ENCODE measurements at regions not wholly inside any gene's neighbourhood (a gene's known extent, or its start where the extent isn't known, plus 50 kb on each side); places are given as distances from the start of the nearest gene placed in this dataset.

- in situ Hi-C loops (cut with HindIII; ENCODE audit: low pct_unique_long_range_greater_than_20kb, low sequenced_read_pairs) = no loop called here
These were observed 59.6 kb downstream of the C3orf38 start for GRCh38 chr3:88209356-88209755.

GRCh38 chr3:88211096-88211890 is 61.5 kb downstream of the C3orf38 start:
- DNase-seq (ENCODE audit: low read depth, low spot score) = no peak
- in situ Hi-C loops (cut with HindIII; ENCODE audit: low pct_unique_long_range_greater_than_20kb, low sequenced_read_pairs) = no loop called here

More at GRCh38 chr3:88209356-88209755, 59.6 kb downstream of the C3orf38 start:
- DNase-seq (ENCODE audit: low read depth, low spot score) = no peak

- peak; percentile 82 for DNase-seq (ENCODE audit: low read depth, low spot score)
- in situ Hi-C loops (cut with HindIII; ENCODE audit: low pct_unique_long_range_greater_than_20kb, low sequenced_read_pairs) = no loop called here
These were observed 69.5 kb downstream of the C3orf38 start for GRCh38 chr3:88219138-88219792.

DNA sequence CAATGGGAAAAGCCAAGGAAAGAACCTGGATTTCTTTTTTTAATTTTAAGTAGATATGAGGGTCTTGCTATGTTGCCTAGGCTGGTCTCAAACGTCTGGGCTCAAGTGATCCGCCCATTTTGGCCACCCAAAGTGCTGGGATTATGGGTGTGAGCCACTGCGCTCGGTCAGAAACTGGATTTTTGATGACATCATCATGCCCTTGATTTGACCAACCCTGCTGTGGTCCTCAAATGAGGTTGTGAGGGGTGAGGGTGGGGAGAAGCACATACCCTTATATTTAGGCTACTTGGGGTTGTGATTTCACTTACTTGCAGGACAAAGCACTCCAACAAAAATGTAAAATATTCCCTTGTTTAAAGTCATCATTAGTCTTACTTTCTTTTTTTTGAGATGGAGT is 70.4 kb downstream of the C3orf38 start:
- DNase-seq (ENCODE audit: low read depth, low spot score) = no peak
- in situ Hi-C loops (cut with HindIII; ENCODE audit: low pct_unique_long_range_greater_than_20kb, low sequenced_read_pairs) = no loop called here

DNA sequence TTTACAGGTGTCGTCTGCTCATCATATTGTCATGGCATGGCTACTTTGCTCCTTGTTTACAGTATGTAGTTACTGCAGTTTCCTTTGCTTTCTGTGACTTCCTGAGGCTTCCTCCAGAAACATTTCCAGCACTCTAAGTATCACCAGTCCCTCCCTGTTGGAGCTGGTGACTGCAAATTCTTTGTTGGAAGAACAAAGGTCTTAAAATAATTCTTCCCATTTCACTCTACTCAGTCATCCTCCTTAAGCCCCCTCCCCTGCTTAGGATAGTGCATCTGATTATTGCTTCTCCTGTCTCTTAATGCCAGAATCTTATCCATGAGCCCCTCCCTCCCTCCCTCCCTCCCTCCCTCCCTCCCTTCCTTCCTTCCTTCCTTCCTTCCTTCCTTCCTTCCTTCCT is 72.0 kb downstream of the C3orf38 start:
- in situ Hi-C loops (cut with HindIII; ENCODE audit: low pct_unique_long_range_greater_than_20kb, low sequenced_read_pairs) = no loop called here

GRCh38 chr3:88222343-88222742 is 72.6 kb downstream of the C3orf38 start:
- no peak for DNase-seq (ENCODE audit: low read depth, low spot score)
- in situ Hi-C loops (cut with HindIII; ENCODE audit: low pct_unique_long_range_greater_than_20kb, low sequenced_read_pairs) = no loop called here

More for the DNA sequence above, 72.0 kb downstream of the C3orf38 start:
- DNase-seq (ENCODE audit: low read depth, low spot score) = no peak

GRCh38 chr3:88225326-88226008 is 75.7 kb downstream of the C3orf38 start:
- no peak for DNase-seq (ENCODE audit: low read depth, low spot score)
- in situ Hi-C loops (cut with HindIII; ENCODE audit: low pct_unique_long_range_greater_than_20kb, low sequenced_read_pairs) = no loop called here

GRCh38 chr3:88226910-88227309 is 77.2 kb downstream of the C3orf38 start:
- DNase-seq (ENCODE audit: low read depth, low spot score) = no peak
- in situ Hi-C loops (cut with HindIII; ENCODE audit: low pct_unique_long_range_greater_than_20kb, low sequenced_read_pairs) = no loop called here

- no peak for DNase-seq (ENCODE audit: low read depth, low spot score)
- in situ Hi-C loops (cut with HindIII; ENCODE audit: low pct_unique_long_range_greater_than_20kb, low sequenced_read_pairs) = no loop called here
These were observed 80.9 kb downstream of the C3orf38 start for GRCh38 chr3:88230638-88231037.

DNA sequence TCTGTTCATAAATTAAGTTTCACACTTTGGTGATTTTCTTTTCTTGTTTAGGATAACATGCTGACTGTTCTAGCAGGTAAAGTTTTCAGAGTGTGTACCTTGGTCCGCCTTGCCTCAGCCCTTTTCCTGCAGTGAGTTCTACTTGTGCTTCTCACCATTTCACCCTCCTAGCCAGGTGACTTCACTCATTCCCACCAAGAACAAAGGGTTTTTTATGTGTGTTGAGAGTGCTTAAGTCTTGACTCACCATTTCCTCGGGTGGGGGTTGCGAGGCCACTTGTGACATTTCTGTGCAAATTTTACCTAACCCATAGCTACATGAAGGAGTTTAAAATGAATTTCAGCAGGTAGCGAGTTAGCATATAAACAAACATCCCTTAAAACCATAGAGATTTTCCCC is 81.4 kb downstream of the C3orf38 start:
- in situ Hi-C loops (cut with HindIII; ENCODE audit: low pct_unique_long_range_greater_than_20kb, low sequenced_read_pairs) = no loop called here
- DNase-seq (ENCODE audit: low read depth, low spot score) = peak; percentile 31

DNA sequence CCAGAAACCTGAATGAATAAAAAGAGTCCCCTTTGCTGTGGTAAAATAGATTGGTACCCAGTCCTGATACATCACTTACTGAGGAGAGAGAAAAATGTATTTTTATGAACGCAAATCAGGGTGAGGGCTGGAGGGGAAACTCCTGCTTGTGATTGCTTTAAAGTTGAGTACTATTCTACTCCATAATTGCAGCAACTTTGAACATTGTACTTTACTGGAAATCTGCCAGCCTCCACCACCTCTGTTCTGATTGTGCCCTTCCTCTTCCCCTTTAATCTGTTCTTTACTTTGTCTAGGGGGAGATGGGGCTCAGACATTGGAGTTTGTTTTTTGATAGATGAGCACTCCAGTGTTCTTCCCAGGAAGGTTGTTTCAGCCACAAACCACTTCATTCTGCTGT is 81.9 kb downstream of the C3orf38 start:
- in situ Hi-C loops (cut with HindIII; ENCODE audit: low pct_unique_long_range_greater_than_20kb, low sequenced_read_pairs) = no loop called here
- DNase-seq (ENCODE audit: low read depth, low spot score) = no peak

GRCh38 chr3:88235102-88235501 is 85.3 kb downstream of the C3orf38 start:
- DNase-seq (ENCODE audit: low read depth, low spot score) = no peak
- in situ Hi-C loops (cut with HindIII; ENCODE audit: low pct_unique_long_range_greater_than_20kb, low sequenced_read_pairs) = no loop called here

DNA sequence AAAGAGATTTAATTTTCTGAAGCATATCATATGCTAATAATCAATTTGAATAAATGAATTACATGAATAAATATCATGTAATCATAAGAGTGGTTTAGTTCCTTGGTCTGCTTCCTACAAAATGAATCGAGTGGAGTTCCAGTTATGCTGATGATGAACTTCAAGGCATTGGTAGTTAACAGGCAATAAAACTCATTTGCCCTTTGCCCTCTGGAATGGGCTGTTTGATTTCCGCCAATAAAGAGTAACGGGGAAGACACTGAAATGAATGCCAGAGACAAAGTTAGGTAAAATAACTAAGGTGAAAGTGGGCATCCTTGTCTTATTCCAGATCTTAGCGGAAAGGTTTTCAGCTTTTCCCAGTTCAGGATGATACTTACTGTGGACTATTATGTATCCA is 90.1 kb downstream of the C3orf38 start:
- in situ Hi-C loops (cut with HindIII; ENCODE audit: low pct_unique_long_range_greater_than_20kb, low sequenced_read_pairs) = no loop called here
- no peak for DNase-seq (ENCODE audit: low read depth, low spot score)

- in situ Hi-C loops (cut with HindIII; ENCODE audit: low pct_unique_long_range_greater_than_20kb, low sequenced_read_pairs) = no loop called here
These were observed 98.9 kb downstream of the C3orf38 start for GRCh38 chr3:88248658-88249057.

GRCh38 chr3:88259045-88259444 is 109.3 kb downstream of the C3orf38 start:
- in situ Hi-C loops (cut with HindIII; ENCODE audit: low pct_unique_long_range_greater_than_20kb, low sequenced_read_pairs) = no loop called here
- DNase-seq (ENCODE audit: low read depth, low spot score) = no peak

More at GRCh38 chr3:88248658-88249057, 98.9 kb downstream of the C3orf38 start:
- no peak for DNase-seq (ENCODE audit: low read depth, low spot score)

DNA sequence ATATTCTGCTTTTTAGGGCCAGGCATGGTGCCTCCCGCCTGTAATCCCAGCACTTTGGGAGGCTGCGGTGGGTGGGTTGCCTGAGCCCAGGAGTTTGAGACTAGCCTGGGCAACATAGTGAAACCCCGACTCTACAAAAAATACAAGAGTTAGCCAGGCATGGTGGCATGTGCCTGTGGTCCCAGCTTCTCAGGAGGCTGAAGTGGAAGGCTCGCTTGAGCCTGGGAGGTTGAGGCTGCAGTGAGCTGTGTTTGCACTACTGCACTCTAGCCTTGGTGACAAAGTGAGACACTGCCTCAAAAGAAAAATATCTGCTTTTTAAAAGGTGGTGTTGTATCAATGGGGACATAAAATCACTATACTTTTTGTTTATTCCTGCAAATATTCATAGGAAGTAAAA is 112.8 kb downstream of the C3orf38 start:
- in situ Hi-C loops (cut with HindIII; ENCODE audit: low pct_unique_long_range_greater_than_20kb, low sequenced_read_pairs) = no loop called here
- no peak for DNase-seq (ENCODE audit: low read depth, low spot score)

- DNase-seq (ENCODE audit: low read depth, low spot score) = peak; percentile 17
- in situ Hi-C loops (cut with HindIII; ENCODE audit: low pct_unique_long_range_greater_than_20kb, low sequenced_read_pairs) = no loop called here
These were observed 113.8 kb downstream of the C3orf38 start for GRCh38 chr3:88263417-88264100.

GRCh38 chr3:88267441-88267840 is 117.7 kb downstream of the C3orf38 start:
- DNase-seq (ENCODE audit: low read depth, low spot score) = no peak
- in situ Hi-C loops (cut with HindIII; ENCODE audit: low pct_unique_long_range_greater_than_20kb, low sequenced_read_pairs) = no loop called here
